Activated CD8-positive, alpha-beta memory T cell treated with anti-CD3 and anti-CD28 coated beads, Interleukin-2, amount 10 ng/mL, durations not matched to agents 7 days and 5 days (primary cell): ENCODE measurements at regions not wholly inside any gene's neighbourhood (a gene's known extent, or its start where the extent isn't known, plus 50 kb on each side); places are given as distances from the start of the nearest gene placed in this dataset.
"Not testable (repeated sequence)": the region's sequence is repeated elsewhere in the genome, so short reads cannot be mapped to it uniquely, and the experiment has no call there.

Experiments
- ATAC-seq: fragments of 150-1000 bp; cut with Tn5 transposase; one replicate; pipeline ENCODE4 v1.10.0; 2021; ENCODE audit warnings: moderate library complexity
- CTCF ChIA-PET: fragments of 350-600 bp; sonication (Branson Sonifier 250); formaldehyde crosslinking; loops from one replicate; lab custom pipeline; 2021; ENCODE audit warnings: antibody characterized with exemption; lab: Charles Lee
- DNase-seq: peaks from one replicate; pipeline ENCODE4 v3.0.0-alpha.2; 2020
- H3K27ac Mint-ChIP-seq: one replicate; pipeline ENCODE4 v1.8.0; 2021; ENCODE audit warnings: mild to moderate bottlenecking, mixed read lengths
- H3K27me3 Mint-ChIP-seq: one replicate; pipeline ENCODE4 v1.8.0; 2021; ENCODE audit warnings: mixed read lengths
- H3K36me3 Mint-ChIP-seq: one replicate; pipeline ENCODE4 v1.8.0; 2021; ENCODE audit warnings: mild to moderate bottlenecking, mixed read lengths
- H3K4me1 Mint-ChIP-seq: one replicate; pipeline ENCODE4 v1.8.0; 2021; ENCODE audit warnings: mixed read lengths
- H3K4me3 Mint-ChIP-seq: one replicate; pipeline ENCODE4 v1.8.0; 2021; ENCODE audit warnings: mild to moderate bottlenecking, moderate library complexity, mixed read lengths
- H3K9me3 Mint-ChIP-seq: one replicate; pipeline ENCODE4 v1.8.0; 2022; ENCODE audit warnings: low read depth, mixed read lengths

- peaks cover 3% of the 10 kb centered on the region for H3K27me3 Mint-ChIP-seq
- no peak for ATAC-seq
- H3K4me3 Mint-ChIP-seq, result no peak overlapping the region
Measured at GRCh38 chr2:226477221-226478108, 322.2 kb downstream of the IRS1 start.

GRCh38 chr2:226475650-226476049 is 324.0 kb downstream of the IRS1 start:
- CTCF ChIA-PET, result no interaction called here
- H3K27ac Mint-ChIP-seq, result no peak overlapping the region
- DNase-seq, result no peak

More at GRCh38 chr2:226477221-226478108, 322.2 kb downstream of the IRS1 start:
- H3K9me3 Mint-ChIP-seq, result no peaks in the 10 kb centered on the region
- DNase-seq, result no peak
- H3K36me3 Mint-ChIP-seq, result no peaks in the 10 kb centered on the region
- no peaks in the 10 kb centered on the region for H3K4me1 Mint-ChIP-seq
- CTCF ChIA-PET, result no interaction called here
- H3K27ac Mint-ChIP-seq, result no peak overlapping the region

GRCh38 chr2:226474131-226474530 is 325.5 kb downstream of the IRS1 start:
- Mint-ChIP-seq H3K9me3 (no peaks in the 10 kb centered on the region), H3K27me3 (peaks cover 3% of the 10 kb centered on the region), H3K4me3 (no peak overlapping the region), H3K27ac (no peak overlapping the region), H3K36me3 (no peaks in the 10 kb centered on the region), H3K4me1 (no peaks in the 10 kb centered on the region)
- DNase-seq, result no peak
- ATAC-seq, result no peak
- CTCF ChIA-PET, result no interaction called here

More at GRCh38 chr2:226475650-226476049, 324.0 kb downstream of the IRS1 start:
- no peak overlapping the region for H3K4me3 Mint-ChIP-seq
- ATAC-seq, result no peak
- H3K9me3 Mint-ChIP-seq, result no peaks in the 10 kb centered on the region
- peaks cover 3% of the 10 kb centered on the region for H3K27me3 Mint-ChIP-seq
- H3K4me1 Mint-ChIP-seq, result no peaks in the 10 kb centered on the region
- no peaks in the 10 kb centered on the region for H3K36me3 Mint-ChIP-seq

DNA sequence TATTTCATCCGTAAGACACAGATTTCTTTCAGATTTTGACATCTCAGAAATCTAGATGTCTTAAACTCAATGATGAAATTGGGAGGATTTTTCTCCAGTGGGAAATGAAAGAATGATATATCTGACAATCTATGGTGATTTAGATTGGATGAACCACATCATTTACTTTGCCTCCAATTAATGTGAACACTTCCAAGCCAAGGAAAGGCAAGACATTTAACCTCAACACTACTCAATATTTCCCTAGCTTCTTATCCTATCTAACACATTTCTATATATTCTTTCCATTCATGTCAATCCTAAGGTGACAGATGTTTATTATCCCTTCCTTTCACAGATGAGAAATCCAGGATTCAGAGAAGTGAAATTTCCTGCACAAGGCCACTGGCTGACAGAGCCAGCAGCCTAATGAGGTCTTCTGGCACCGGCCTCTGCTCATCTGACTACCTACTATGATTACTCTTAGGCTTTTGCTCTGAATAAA is 327.6 kb downstream of the IRS1 start:
- H3K4me1 Mint-ChIP-seq, result no peaks in the 10 kb centered on the region

DNA sequence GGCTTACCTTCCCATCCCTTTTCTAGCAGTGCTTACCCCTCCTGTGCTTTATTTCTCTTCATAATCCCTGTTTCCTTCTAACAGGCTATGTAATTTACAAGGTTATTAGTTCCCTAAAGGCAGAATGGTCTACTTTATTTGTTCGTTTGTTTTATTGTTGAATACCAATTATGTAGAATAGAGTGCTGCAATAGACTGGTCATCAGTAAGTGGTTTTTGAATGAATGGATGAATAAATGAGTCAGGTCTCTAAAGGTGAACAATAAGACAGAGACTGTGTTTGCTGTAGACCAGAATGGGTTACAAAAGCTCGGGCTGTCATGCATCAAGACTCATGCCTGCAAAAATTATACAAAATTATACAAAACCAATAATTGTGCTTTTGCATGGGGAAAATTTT is 332.0 kb downstream of the IRS1 start:
- Mint-ChIP-seq H3K27ac (no peak overlapping the region), H3K4me3 (no peak overlapping the region), H3K27me3 (peaks cover under 1% of the 10 kb centered on the region), H3K9me3 (no peaks in the 10 kb centered on the region), H3K36me3 (no peaks in the 10 kb centered on the region), H3K4me1 (no peaks in the 10 kb centered on the region)
- CTCF ChIA-PET, result no interaction called here
- DNase-seq (no peak), ATAC-seq (no peak)

More for the DNA sequence above, 327.6 kb downstream of the IRS1 start:
- CTCF ChIA-PET, result no interaction called here
- no peaks in the 10 kb centered on the region for H3K9me3 Mint-ChIP-seq
- no peak overlapping the region for H3K4me3 Mint-ChIP-seq
- H3K27me3 Mint-ChIP-seq, result peaks cover 3% of the 10 kb centered on the region
- DNase-seq (no peak), ATAC-seq (no peak)
- no peak overlapping the region for H3K27ac Mint-ChIP-seq
- no peaks in the 10 kb centered on the region for H3K36me3 Mint-ChIP-seq

DNA sequence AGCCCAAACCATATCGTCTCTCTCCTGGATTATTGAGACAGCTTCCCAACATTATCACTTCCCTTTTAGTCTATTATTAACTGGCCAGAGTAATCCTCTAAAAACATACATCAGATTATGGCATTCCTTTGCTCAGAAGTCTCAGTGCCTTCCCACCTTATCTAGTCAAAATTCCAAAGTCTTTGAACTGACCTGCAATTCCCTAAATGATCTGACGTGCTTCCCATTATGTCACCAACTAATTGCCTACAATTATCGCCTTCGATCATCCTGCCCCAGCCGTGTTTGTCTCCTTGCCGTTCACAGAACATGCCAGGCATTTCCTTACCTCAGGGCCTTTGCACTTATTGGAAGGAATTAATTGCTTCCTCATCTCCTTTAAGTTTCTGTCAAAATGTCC is 332.4 kb downstream of the IRS1 start:
- Mint-ChIP-seq H3K27ac (no peak overlapping the region), H3K36me3 (no peaks in the 10 kb centered on the region), H3K9me3 (no peaks in the 10 kb centered on the region), H3K4me3 (no peak overlapping the region), H3K27me3 (peaks cover 4% of the 10 kb centered on the region), H3K4me1 (no peaks in the 10 kb centered on the region)
- DNase-seq (no peak), ATAC-seq (no peak)
- CTCF ChIA-PET, result no interaction called here

DNA sequence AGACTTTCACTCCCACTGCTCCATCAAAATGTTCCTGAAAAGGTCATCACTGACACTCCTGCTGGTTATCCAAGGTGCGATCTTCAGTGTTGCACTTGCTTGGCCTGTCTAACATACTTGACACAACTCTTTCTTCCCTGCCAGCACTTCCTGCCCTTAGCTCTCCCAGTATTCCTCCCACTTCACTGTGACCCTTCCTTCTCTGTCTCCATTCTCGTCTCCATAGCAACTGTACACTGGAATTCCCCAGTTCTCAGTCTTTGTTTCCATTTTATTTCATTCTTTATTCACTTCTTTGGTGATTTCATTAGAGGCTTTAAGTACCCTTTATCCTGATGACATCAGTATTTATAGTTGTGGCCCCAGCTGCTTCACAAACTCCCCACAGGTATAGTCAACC is 333.0 kb downstream of the IRS1 start:
- no peaks in the 10 kb centered on the region for H3K36me3 Mint-ChIP-seq
- H3K27me3 Mint-ChIP-seq, result peaks cover 5% of the 10 kb centered on the region
- no peak overlapping the region for H3K27ac Mint-ChIP-seq
- no peak for DNase-seq
- ATAC-seq, result no peak
- H3K4me1 Mint-ChIP-seq, result no peaks in the 10 kb centered on the region
- no peaks in the 10 kb centered on the region for H3K9me3 Mint-ChIP-seq
- CTCF ChIA-PET, result no interaction called here
- no peak overlapping the region for H3K4me3 Mint-ChIP-seq

DNA sequence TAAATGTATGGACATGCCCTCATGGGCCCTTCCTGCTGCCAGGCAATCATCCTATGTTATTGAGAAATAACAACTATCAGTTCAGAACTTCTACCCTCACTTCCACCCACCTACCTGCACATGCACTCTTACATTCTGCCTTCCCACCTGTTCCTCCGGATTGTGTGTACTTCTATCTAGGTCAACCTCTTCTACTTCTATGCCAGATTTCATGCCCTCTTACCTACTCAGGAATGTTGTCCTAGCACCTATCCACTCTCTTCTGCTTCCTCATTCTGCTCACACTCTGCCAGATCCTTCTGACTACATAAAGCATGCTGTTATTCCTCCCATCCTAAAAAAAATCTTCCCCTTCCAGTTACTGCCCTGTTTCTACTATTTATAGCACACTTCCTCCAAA is 333.5 kb downstream of the IRS1 start:
- no peak overlapping the region for H3K27ac Mint-ChIP-seq
- DNase-seq (no peak), ATAC-seq (no peak)
- H3K9me3 Mint-ChIP-seq, result no peaks in the 10 kb centered on the region
- H3K36me3 Mint-ChIP-seq, result no peaks in the 10 kb centered on the region
- CTCF ChIA-PET, result no interaction called here
- no peaks in the 10 kb centered on the region for H3K4me1 Mint-ChIP-seq
- H3K27me3 Mint-ChIP-seq, result peaks cover 5% of the 10 kb centered on the region
- H3K4me3 Mint-ChIP-seq, result no peak overlapping the region

DNA sequence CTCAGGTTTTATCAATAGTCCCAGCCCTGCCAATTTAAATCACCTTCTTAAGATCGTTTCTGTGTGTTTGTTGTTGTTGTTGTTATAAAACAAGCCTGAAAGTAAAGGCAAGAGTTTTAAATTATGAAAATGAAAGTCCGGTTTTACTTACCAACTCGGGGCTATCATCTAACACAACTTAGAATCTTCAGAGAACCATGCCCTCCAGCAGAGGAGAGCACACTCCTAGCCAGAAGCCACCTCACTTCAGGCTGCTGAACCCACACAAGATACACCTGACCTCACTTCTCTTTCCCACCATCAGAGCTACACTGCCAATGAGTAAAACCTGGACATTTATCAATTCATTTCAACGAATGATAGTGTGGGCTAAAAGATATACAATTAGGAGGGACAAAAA is 335.2 kb downstream of the IRS1 start:
- ATAC-seq (no peak), DNase-seq (no peak)
- Mint-ChIP-seq H3K36me3 (no peaks in the 10 kb centered on the region), H3K9me3 (no peaks in the 10 kb centered on the region), H3K4me3 (no peak overlapping the region), H3K27ac (no peak overlapping the region), H3K4me1 (no peaks in the 10 kb centered on the region), H3K27me3 (peaks cover 5% of the 10 kb centered on the region)
- CTCF ChIA-PET, result no interaction called here

GRCh38 chr2:226463154-226463553 is 336.5 kb downstream of the IRS1 start:
- peaks cover 5% of the 10 kb centered on the region for H3K27me3 Mint-ChIP-seq
- H3K27ac Mint-ChIP-seq, result no peak overlapping the region
- no peaks in the 10 kb centered on the region for H3K4me1 Mint-ChIP-seq
- H3K9me3 Mint-ChIP-seq, result no peaks in the 10 kb centered on the region
- ATAC-seq, result no peak
- no peaks in the 10 kb centered on the region for H3K36me3 Mint-ChIP-seq
- CTCF ChIA-PET, result no interaction called here
- no peak for DNase-seq
- no peak overlapping the region for H3K4me3 Mint-ChIP-seq

DNA sequence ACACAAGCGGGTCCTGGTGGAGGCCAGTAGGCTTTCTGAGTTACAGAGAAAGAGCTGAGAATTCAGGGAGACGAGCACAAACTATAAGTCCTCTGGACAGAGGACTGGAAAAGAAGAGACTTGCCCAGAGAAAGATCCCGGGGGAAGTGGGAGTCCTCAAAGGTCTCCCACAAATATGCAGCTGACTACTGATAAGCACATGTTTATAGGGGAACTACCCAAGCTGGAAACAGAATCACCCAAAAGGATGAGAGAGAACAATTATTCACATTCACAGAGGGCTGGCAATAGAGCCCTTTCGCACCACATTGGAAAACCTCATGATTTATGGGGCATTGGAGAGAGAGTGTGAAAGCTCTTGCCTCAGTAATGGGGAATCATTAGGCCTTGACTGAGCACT is 337.6 kb downstream of the IRS1 start:
- no peak overlapping the region for H3K4me3 Mint-ChIP-seq
- H3K36me3 Mint-ChIP-seq, result no peaks in the 10 kb centered on the region
- no peaks in the 10 kb centered on the region for H3K4me1 Mint-ChIP-seq
- ATAC-seq (no peak), DNase-seq (no peak)
- H3K27ac Mint-ChIP-seq, result no peak overlapping the region
- CTCF ChIA-PET, result interaction anchor here (0.9 kb wide), 1 partner anchor 225 kb away, joined by 3 read pairs; no protein-coding TSS in a partner anchor
- H3K9me3 Mint-ChIP-seq, result no peaks in the 10 kb centered on the region
- H3K27me3 Mint-ChIP-seq, result peaks cover 5% of the 10 kb centered on the region

- H3K27ac Mint-ChIP-seq, DNase-seq, H3K4me3 Mint-ChIP-seq, H3K9me3 Mint-ChIP-seq, H3K4me1 Mint-ChIP-seq, H3K36me3 Mint-ChIP-seq, CTCF ChIA-PET, ATAC-seq: not testable (repeated sequence)
- H3K27me3 Mint-ChIP-seq, result peaks cover 16% of the 10 kb centered on the region
Measured at GRCh38 chr2:226456144-226456543, 343.5 kb downstream of the IRS1 start.

GRCh38 chr2:226452768-226453167 is 346.9 kb downstream of the IRS1 start:
- H3K9me3 Mint-ChIP-seq, result no peaks in the 10 kb centered on the region
- H3K4me1 Mint-ChIP-seq, result peaks cover 2% of the 10 kb centered on the region
- ATAC-seq (no peak), DNase-seq (no peak)
- CTCF ChIA-PET, result no interaction called here
- no peak overlapping the region for H3K4me3 Mint-ChIP-seq
- no peaks in the 10 kb centered on the region for H3K36me3 Mint-ChIP-seq
- H3K27me3 Mint-ChIP-seq, result peaks cover 19% of the 10 kb centered on the region
- H3K27ac Mint-ChIP-seq, result no peak overlapping the region

DNA sequence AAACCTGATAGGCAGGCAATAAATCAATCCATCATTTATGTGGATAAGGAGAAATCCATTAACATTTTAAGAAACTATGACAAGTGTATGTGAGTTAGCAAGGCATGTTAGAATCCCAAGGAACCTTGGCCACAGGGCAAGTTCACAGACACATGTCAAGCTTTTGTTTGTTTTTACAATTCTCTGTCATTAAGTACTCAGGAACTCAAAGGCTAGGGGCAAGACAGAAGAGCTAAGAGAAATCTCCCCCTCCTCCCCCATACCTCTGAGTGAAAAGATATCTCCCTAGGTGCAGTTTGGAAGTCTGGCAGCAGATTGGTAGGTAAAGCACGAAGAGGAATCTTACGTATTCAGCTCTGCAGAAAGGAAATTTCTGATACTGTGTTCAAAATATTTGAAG is 348.1 kb downstream of the IRS1 start:
- no peak for DNase-seq
- H3K4me3 Mint-ChIP-seq, result no peak overlapping the region
- H3K4me1 Mint-ChIP-seq, result peaks cover 2% of the 10 kb centered on the region
- no peak overlapping the region for H3K27ac Mint-ChIP-seq
- no peaks in the 10 kb centered on the region for H3K36me3 Mint-ChIP-seq
- H3K9me3 Mint-ChIP-seq, result no peaks in the 10 kb centered on the region
- CTCF ChIA-PET, result no interaction called here
- H3K27me3 Mint-ChIP-seq, result peaks cover 18% of the 10 kb centered on the region
- no peak for ATAC-seq
